ENCODE measurements at regions not wholly inside any gene's neighbourhood (a gene's known extent, or its start where the extent isn't known, plus 50 kb on each side); places are given as distances from the start of the nearest gene placed in this dataset.
"Not testable (repeated sequence)": the region's sequence is repeated elsewhere in the genome, so short reads cannot be mapped to it uniquely, and the experiment has no call there.

DNA sequence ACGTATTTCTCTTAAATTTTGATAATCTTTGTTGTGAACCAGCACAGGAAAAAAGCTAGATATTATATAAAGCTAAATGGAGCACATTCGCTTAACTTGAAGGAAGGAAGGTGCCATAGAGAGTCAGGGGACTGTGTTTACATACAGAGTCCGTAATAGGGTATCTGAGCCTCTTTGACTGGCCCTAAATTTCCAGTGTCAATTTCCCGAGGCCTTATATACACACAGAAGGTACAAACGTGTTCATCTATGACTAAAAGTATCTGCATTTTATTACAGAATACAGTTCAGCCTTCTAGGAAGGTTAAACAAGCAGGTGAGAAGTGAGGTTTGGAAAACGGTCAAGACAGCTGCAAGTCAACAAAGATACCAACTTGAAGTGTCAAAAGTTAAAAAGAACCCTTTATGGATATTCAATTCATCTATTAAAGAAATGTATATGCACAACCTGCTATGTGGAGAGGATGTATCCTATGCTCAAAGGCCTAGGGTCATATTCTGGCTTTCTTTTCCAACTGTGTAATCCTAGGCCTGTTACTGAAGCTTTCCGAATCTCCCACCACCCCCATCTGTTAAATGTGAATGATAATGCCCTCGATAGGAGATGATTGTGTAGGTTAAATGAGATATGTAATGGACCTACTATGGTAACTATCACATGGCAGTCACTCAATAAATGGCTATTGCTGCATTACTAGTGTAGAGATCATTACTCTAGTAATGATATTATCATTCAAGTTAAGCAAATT, 263.7 kb upstream of the MAF start:
- no peak for DNase-seq (ENCODE audit: low spot score)

DNA sequence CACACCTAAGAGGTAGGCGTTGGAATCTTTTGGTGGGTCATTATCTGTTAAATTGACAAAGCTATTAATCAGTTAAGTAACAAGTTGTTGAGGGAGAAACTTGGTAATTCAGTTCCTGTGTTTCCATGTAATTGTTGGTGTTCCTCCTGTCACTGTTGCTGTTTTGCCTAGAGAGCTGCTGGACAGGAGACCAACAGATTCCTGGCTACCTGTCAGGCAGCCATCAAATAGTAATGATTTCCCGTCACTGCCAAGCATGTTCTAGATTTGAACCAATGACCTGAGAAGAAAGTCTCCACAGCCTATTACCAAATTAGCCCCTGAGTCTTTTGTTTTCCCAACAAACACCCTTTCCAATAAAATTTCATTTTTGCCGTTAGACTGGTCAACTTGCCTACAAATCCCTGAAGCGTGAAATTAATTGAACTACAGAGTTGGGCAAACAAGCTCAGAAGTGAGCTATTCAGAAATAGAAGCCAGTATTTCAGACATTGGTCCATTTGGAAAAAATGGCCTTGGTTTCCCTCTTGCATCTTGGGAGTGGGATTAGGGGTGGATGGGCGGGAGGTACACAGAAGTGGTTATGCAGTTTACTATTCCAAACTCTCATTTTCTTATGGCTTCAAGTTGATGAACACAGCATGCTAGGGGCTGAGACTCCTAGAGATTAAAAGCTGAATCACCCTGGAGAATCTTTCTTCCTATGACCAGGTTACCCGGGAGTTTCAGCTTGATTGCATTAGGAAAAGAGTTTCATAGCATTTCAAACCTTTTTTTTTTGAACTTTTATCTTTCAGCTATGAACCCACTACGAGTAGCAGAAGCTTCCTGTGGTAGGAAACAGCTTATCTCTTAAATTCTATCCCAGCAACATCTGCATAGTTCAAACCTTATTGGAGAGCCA, 262.8 kb upstream of the MAF start:
- no peak for DNase-seq (ENCODE audit: low spot score)

DNA sequence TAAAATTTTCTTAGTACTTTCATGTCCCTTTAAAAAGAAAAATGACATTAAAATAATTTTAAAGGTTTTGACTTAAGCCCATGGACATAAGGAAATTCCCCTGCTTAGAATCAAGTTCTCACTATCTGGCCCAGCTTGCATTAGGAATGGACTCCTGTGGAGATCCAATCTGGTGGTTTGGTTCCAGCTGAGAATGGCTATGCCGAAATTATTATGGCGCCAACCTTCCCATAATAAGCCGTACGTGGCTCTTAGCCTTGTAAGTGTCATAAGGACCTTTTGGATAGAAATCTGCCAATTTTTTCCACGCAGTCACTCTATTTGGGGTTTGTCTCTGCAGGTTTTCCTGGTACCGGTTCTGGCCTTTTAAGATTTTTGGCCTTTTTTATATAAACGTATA, 262.1 kb upstream of the MAF start:
- no peak for DNase-seq (ENCODE audit: low spot score)

DNA sequence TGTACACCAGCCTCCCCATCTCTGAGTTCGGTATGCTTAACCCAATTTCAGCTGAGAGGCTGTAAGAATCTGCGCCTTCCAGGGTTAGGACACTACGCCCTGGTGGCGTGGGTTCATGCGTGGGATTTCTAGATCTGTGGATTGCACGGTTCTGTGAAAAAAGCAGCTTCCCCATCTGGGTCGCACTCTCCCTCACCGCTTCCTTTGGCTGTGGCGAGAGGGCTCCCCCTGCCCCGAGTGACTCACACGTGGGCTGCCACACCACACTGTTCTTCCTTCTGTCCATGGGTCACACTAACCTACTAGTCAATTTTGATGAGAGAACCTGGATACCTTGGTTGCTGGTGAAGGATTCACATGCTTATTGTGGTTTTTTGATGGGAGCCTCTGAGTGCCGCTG, 256.0 kb upstream of the MAF start:
- DNase-seq (ENCODE audit: low spot score) = no peak

DNA sequence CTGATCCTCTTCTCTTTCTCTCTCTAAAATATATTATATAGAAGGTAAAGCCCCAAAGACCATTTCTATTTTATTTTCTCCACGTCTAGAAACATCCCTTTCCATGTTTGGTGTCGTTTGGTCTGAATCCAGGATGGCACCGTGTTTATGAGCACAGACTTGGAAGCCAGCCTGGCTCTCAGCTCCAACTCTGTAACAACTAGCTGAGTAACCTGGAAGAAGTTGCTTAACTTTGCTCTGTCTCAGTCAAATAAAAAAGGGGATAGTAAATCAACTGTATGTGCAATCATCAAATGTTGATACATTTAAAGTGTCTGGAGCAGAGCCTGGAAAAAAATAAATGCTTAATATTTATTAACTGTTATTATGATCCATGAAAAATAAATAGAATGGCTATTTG, 249.8 kb upstream of the MAF start:
- no peak for DNase-seq (ENCODE audit: low spot score)

DNA sequence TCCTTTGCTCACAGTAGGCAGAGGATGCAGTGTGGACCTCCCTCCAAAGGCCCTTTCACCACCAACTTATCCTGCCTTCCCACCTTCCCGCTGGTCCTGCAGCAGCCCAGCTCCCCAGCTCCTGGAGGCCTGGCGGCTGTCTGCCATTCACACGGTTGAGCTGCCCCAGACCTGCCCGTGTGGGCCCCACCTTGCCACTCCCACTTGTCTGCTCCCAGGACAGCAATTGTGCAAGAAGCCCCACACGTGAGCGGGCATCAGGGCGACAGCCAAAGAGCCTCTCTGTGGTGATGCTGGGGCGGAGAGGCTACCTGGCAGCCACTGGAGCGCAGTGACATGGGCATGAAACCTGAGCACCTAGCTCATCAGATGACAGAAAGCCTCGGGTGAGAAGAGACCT, 248.6 kb upstream of the MAF start:
- DNase-seq (ENCODE audit: low spot score) = no peak

DNA sequence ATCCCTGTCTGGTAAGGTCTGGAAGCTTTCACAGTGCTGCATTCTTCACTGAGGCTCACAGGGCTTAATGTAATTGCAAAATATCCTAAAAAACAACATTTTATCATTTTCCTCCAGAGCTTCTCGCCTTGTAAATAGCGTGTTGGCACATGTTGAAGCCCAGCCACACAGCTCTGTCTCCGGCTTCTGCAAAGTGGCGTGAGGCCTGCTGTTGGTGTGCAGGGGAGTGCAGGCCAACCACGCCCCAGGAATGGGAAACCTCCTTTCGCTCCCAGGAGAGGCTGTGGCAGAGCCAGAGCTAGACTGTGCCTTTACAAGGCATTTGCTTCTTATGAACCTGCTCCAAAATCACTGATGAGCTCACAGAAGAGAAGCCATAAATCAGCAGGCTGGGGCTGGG, 248.2 kb upstream of the MAF start:
- DNase-seq (ENCODE audit: low spot score) = no peak

DNA sequence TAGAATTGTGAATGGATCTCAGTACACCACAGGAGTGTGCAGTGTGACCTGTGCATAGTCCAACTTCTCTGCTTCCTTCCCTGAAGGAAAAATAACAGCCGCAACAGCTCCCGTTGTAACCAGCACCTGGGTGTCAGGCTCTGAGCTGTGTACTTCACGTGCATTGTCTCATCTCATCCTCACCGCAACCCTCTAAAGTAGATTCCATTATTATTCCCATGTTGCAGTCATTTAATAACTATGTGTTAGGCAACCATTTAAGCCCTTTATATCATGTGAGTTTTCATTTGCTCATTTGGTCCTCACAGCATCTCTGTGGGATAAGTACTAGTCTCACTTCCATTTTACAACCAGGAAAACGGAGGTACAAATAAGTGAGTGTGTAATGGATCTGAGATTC, 247.0 kb upstream of the MAF start:
- no peak for DNase-seq (ENCODE audit: low spot score)

DNA sequence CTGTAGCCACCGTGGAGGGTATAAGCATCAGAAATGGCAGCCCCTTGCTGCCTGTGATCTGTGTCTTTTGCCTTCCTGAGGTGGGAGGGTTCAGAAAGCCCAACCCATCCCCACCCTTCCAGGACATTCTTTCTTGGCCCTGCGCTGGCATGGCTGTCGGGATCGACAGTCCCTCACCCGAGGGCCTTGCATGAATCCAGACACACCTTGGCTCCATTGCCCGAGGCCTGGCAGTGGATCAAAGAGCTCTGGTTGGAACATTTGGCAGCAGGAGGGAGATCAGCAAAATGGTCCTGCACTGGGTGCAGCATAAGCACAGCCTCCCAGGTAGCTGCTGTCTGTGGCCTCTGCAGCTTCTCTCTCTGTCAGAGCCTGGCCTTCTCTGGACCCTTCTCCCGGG, 246.6 kb upstream of the MAF start:
- DNase-seq (ENCODE audit: low spot score) = no peak

DNA sequence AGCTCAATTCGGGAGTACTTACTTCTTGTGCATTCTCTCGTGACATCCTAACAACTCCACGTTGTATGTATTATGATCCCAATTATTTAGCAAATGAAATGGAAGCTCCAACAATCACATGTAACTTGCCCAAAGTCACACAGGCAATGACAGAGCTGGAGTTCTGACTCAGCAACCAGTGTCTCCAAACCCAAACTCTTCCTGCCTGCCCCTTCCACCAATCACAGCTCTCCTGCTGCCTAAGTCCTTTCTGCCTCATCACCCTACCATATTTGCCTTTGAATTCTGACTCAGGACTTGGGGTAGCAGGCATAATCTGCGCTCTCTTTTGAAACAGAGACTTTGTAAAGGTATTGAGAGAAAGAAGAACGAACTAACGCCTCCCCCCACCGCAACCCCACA, 245.2 kb upstream of the MAF start:
- no peak for DNase-seq (ENCODE audit: low spot score)

DNA sequence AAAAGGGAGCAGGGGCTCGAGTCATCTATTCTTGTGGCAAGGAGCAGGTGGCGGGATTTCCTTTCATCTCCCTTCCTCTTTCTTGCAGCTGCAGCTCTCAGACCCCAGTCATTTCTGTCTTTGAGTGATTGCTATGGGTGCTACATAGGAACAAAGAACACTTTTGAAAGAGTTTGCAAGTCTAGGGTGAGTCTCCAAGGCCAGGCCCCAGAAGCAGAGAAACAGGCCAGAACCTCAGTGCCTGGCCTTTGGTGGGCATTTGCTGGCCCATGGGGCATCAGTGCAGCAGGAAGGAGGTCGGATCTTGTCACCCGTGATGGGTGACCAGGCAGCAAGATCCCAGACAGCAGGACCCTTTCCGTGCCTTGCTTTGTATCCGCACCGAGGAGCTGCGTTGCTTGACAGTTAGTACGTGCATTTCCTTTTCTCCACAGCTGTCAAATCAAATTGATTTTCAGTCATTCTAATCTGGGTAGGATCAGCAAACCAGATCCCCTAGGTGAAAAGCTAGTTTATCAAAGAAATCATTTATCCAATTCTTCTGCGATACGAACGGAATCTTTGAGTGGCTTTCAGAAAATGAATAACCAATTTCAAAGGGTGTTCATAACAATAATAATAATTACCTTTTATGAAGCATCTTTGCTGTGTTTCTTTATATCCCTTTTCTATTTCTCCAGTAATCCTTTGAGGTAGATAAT, 244.6 kb upstream of the MAF start:
- no peak for DNase-seq (ENCODE audit: low spot score)

DNA sequence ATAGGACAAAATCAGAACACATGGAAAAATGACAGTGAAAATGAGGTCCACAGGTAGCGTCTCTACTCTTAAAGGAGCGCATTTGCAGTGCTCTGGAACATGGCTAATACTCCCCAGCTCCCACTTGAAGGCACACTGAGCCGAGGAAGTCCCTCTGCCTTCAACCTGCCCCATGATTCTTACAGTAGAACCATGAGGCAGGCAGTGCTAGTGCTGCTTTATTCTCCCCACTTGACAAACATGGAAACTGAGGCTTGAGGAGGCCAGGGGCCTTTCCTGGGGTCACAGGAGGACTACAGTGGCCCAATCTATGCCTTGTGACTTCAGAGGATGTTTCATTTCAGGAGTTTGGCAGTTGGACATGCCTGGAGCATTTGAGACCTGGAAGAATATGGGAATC, 244.1 kb upstream of the MAF start:
- DNase-seq (ENCODE audit: low spot score) = no peak

DNA sequence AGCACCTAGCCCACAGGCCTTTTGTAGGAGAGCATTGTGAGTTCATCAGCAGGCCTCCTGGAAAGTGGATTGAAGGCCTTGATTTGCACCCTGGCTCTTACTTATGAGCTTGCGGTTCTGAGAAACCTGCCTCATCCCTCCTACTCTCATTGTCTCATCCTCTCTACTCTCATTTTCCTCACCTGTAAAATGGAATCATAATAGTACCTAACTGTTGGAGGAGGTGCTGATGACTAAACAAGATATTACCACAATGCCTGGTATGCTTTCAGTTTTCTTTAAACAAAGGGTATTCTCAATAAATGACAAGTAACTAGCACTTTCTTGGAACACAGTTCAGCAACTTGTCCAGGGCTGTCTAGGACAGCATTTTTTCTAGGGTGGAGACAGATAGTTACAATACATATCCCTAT, 243.1 kb upstream of the MAF start:
- no peak for DNase-seq (ENCODE audit: low spot score)

DNA sequence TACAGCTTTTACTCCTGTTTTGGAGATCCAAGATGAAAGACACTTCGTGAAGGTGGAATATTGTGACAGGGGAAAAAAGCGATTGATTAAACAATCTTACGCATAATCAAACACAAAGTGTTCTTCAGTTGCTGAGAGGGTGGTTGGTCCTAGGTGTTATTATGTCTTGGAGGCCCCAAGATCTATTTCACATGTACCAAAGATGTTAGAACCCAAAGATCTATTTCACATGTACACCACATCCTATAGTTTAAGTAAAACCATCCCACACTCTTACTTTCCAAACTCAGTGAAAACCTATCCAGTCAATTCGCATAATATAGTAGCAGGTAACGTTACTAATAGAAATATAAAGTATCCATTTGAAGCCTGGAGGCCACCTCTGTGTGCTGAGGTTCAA, 242.6 kb upstream of the MAF start:
- no peak for DNase-seq (ENCODE audit: low spot score)

DNA sequence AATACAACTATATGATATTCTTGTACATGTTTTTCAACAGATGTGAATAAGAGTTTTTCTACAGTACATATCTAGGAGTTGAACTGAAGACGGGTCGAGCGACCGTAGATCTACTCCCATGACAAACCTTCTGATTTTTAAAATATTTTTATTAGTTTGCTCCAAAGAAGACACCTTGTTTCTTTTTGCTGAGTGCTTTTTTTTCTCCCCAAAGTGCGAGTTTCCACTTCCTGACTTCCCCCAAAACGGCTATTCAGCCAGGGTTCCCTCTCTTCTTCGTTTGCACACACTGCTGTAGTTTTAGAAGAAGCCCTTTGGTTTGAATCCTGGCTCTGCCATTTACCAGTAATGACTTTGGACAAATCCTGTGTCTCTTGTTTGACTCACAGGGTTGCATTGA, 241.7 kb upstream of the MAF start:
- no peak for DNase-seq (ENCODE audit: low spot score)

DNA sequence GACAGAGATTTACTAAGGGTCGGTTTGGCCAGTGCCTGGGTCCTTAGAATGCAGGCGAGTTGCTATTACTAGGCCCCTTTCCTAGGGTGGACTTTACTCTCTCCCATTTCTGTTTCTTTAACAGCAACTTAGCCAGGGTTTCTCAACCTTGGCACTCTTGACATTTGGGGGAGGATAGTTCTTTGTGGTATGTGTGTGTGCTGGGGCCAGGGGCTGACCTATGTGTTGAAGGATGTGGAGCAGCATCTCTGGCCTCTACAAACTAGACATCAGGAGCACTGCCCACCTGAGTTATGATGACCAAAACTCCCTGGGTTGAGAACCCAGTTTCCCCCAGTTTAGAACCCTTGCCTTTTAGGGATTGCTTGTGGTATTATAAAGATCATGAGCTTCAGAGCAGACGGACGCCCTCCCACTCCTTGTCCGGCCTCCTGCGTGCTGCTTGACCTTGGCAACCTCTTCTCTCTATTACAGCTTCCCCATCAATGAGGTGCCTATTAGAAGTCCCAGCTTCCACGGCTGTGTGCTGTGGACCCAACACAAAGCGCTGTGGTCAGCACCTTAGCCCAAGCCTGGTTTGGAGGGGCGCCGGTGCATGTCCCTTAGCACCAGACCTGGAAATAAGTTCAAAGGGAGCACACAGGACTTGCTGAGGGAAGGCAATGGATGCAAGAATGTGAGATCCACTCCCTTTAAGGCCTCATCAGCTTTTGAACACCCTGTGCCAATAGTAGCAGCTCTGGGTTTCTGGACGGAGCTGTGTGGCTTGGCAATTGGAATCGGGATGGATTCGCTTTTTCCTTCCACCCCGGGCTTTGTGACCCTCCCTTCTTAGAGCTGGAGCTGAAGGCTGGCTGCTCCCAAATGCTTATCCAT, 239.2 kb upstream of the MAF start:
- no peak for DNase-seq (ENCODE audit: low spot score)

DNA sequence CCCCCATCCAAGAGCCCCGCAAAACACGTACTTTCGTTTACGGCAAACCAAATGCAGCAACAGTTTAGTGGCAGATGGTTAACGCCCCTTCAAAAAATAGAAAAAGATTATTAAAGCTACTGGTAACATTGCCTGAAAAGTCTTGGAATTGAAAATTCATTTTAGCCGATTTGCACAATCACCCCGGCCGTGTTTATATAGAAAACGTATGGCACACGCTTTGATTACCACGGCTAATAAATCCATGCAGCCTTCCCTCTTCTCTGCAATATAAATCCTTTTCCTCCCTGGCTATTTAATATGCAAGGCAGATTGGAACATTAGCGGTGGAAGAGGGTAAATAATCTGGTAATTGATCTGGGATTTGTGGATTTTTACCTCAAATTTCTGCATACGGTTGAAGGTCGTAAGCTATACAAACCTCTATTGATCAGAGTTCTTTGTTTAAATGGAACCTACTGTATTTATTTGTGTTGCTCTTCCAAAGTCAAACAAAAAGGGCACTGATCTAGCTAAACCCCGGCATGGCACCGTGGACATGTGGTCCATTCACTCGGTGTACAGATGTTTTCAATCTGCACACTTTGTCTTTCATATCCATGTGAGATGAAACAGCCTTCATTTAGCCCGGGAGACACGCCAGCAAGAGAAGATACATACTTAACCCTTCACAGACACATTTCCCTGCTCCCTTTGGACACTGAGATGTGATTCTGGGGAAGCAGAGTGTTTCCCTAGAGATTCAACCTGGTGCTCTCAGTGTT, 238.1 kb upstream of the MAF start:
- DNase-seq (ENCODE audit: low spot score) = peak; percentile 20

DNA sequence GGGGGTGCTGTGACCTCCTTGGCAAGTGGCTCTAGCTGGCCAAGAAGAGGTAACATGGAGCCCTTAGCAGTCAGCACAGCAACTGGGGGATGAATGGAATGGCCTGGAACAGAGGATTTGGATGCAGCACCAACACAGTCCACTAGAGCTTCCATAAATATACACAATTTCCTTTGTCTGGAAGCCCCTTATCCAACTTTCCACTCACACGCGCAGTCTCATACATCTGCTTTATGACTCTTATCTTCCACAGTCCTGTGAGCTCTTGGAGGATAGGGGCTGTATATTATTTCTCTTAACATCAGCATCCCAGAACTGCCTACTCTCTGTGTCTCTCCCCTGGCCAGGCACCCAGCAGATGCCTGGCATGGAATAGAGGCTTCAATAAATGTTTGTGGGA, 235.6 kb upstream of the MAF start:
- DNase-seq (ENCODE audit: low spot score) = no peak

DNA sequence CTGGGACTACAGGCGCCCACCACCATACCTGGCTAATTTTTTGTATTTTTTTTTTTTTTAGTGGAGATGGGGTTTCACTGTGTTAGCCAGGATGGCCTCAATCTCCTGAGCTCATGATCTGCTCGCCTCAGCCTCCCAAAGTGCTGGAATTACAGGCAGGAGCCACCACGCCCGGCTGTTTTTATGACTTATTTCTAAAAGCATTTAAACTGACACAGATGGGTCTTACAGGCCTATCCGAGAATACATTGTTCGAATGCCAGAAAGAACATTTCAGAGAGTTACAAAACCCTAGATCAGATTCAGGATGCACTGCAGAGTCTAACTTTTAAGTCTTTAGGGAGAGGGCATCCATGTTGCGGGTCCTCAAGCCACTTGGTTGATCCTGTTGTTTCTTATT, 234.7 kb upstream of the MAF start:
- DNase-seq (ENCODE audit: low spot score) = no peak

DNA sequence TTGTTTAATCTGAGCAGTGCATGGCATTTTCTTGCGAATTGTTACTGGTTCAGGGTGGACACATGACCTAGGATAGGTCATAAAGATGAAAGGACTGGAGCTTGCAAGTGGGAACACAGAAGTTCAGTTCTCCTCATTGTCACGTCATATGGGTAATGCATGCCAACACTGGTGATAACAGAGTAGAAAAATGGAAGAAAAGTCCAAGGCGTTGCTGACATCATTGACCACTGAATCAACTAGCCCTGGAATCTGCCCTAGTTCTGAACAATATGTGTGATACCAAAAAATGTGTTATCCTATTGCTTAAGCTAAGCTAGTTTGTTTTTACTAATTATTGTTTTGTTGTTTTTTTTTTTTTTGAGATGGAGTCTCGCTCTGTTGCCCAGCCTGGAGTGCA, 234.2 kb upstream of the MAF start:
- DNase-seq (ENCODE audit: low spot score) = no peak

DNA sequence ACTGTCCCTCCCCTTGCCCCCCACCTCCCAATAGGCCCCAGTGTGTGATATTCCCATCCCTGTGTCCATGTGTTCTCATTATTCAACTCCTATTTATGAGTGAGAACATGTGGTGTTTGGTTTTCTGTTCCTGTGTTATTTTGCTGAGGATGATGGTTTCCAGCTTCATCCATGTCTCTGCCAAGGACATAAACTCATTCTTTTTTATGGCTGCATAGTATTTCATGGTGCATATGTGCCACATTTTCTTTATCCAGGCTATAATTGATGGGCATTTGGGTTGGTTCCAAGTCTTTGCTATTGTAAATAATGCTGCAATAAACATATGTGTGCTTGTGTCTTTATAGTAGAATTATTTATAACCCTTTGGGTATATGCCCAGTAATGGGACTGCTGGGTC, 233.5 kb upstream of the MAF start:
- DNase-seq (ENCODE audit: low spot score) = not testable (repeated sequence)

All from AG20443 (cell line).